Sigmoid colon (tissue), 6 donors: ENCODE measurements at regions not wholly inside any gene's neighbourhood (a gene's known extent, or its start where the extent isn't known, plus 50 kb on each side); places are given as distances from the start of the nearest gene placed in this dataset.

Experiments
- DNase-seq: peaks from one replicate; pipeline ENCODE4 v3.0.0-alpha.2; 2019
- H3K27ac ChIP-seq, 4 donors: fragments of 200-600 bp; sonication (generic); one replicate each; pipeline ENCODE4 v1.5.1; 2016 to 2019; ENCODE audit warnings: mild to moderate bottlenecking in 1 of 4
- H3K27me3 ChIP-seq, 3 donors: fragments of 200-600 bp; sonication (generic); one replicate each; pipeline ENCODE4 v1.5.1; 2019; ENCODE audit warnings: mild to moderate bottlenecking in 1 of 3
- H3K36me3 ChIP-seq, 4 donors: fragments of 200-600 bp; sonication (generic); one replicate each; pipeline ENCODE4 v1.5.1; 2016 to 2019
- H3K4me1 ChIP-seq, 4 donors: fragments of 200-600 bp; sonication (generic); one replicate each; pipeline ENCODE4 v1.5.1; 2017 to 2019
- H3K4me3 ChIP-seq, 4 donors: fragments of 200-600 bp; sonication (generic); one replicate each; pipeline ENCODE4 v1.5.1; 2017 to 2019; ENCODE audit warnings: mild to moderate bottlenecking in 2 of 4, moderate library complexity in 1 of 4
- H3K9me3 ChIP-seq, 4 donors: fragments of 200-600 bp in 3 of 4; sonication (generic) in 3 of 4; one replicate each; pipeline versions ENCODE4 v1.5.1 to v1.6.1; 2013 to 2019
- EP300 ChIP-seq, 4 donors: sonication (generic); formaldehyde crosslinking; IDR thresholded peaks; one replicate each; pipeline ENCODE4 v1.6.1; 2017; ENCODE audit warnings: antibody characterized with exemption in 4 of 4
- POLR2A ChIP-seq, 2 donors: fragments of 450-650 bp; IDR thresholded peaks; one replicate each; pipeline ENCODE4 v1.6.1; 2016; ENCODE audit warnings: antibody characterized with exemption in 2 of 2, mild to moderate bottlenecking in 2 of 2, moderate library complexity in 2 of 2
- POLR2AphosphoS5 ChIP-seq, 4 donors: sonication (generic); formaldehyde crosslinking; IDR thresholded peaks; one replicate each; pipeline ENCODE4 v1.6.1; 2017; ENCODE audit warnings: antibody characterized with exemption in 4 of 4
- WGBS, 2 donors: extraction: QIAGEN DNeasy Blood & Tissue Kit; methylation state at CpG; one replicate each; pipeline ENCODE4 v1.1.7; 2013; 5-methylcytosine and 5-hydroxymethylcytosine counted together
- intact Hi-C: fragments of 100-400 bp; cut with DNase I; formaldehyde crosslinking; loops from one replicate; pipeline ENCODE4 v1.15.1; 2023
- TF ChIP-seq, protein P1 (sequence below), 4 experiments: fragments of 450-650 bp in 3 of 4; fragments of 200-600 bp in 1 of 4; IDR thresholded peaks; one replicate each; pipeline ENCODE4 v1.5.1; 2016 to 2019; ENCODE audit warnings: antibody characterized with exemption in 4 of 4, mild to moderate bottlenecking in 3 of 4, moderate library complexity in 2 of 4
- donor health status: healthy with polysubstance abuse.
- donor health status: healthy.

DNA sequence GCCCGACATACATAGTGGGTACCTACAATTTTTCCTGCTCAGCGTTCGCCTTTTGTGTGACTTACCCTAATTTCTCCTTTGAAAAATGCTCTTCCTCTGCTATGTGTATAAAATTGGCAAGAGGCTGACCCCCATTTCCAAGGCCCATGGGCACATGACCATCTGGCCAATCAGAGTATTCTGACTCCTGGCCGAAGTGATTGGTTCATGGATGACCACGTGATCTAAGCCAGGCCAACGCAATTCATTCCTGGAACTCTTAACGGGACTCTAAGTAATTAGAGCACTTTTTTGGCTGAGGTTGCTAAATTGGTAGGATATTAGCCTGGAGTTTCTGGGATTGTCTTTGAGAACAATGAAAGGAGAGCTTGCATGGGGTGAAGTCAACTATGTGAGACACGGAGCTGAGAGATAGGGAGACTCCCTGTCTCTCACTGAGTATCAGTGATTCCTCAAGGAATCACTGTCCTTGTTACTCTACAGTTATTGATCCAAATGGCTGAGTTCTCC is 110.1 kb upstream of the TBX3 start:
- Histone ChIP-seq H3K9me3 (no peaks in the 10 kb centered on the region), H3K27ac (no peak overlapping the region), H3K27me3 (no peaks in the 10 kb centered on the region), H3K36me3 (no peaks in the 10 kb centered on the region), H3K4me3 (no peak overlapping the region), H3K4me1 (no peaks in the 10 kb centered on the region)
- intact Hi-C loops, result no loop called here
- no peak for DNase-seq
- WGBS, 2 donors, result 84 to 89% methylated on average over 8 of the region's 8 CpGs
- no peak for TF ChIP-seq POLR2A (IDR thresholded peaks at IDR 0.05)
- TF ChIP-seq, protein P1, sequence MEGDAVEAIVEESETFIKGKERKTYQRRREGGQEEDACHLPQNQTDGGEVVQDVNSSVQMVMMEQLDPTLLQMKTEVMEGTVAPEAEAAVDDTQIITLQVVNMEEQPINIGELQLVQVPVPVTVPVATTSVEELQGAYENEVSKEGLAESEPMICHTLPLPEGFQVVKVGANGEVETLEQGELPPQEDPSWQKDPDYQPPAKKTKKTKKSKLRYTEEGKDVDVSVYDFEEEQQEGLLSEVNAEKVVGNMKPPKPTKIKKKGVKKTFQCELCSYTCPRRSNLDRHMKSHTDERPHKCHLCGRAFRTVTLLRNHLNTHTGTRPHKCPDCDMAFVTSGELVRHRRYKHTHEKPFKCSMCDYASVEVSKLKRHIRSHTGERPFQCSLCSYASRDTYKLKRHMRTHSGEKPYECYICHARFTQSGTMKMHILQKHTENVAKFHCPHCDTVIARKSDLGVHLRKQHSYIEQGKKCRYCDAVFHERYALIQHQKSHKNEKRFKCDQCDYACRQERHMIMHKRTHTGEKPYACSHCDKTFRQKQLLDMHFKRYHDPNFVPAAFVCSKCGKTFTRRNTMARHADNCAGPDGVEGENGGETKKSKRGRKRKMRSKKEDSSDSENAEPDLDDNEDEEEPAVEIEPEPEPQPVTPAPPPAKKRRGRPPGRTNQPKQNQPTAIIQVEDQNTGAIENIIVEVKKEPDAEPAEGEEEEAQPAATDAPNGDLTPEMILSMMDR (IDR thresholded peaks at IDR 0.05), result no peak
- TF ChIP-seq EP300 (IDR thresholded peaks at IDR 0.05), result no peak
- TF ChIP-seq POLR2AphosphoS5 (IDR thresholded peaks at IDR 0.05), result no peak

DNA sequence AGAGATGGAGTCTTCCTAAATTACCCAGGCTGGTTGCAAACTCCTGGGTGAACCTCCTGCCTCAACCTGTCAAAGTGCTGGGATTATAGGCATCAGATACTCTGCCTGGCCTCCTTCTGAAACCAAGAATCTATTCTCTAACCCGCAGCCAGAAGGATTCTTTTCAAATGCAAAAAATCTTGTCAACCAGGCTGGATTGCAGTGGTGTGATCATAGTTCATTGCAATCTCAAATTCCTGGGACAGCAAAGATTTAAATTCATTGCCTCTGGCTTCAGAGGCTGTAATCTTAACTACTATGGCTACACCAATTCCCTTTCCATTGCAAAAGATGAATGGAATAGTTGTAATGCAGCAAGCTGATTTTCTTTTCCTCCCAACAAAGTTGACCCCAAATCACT is 106.3 kb upstream of the TBX3 start:
- H3K9me3 ChIP-seq, result no peaks in the 10 kb centered on the region
- no peak overlapping the region for H3K4me3 ChIP-seq
- intact Hi-C loops, result no loop called here
- no peak overlapping the region for H3K27ac ChIP-seq
- no peaks in the 10 kb centered on the region for H3K27me3 ChIP-seq
- WGBS, 2 donors, result 81 to 91% methylated on average over 1 of the region's 1 CpG
- no peaks in the 10 kb centered on the region for H3K36me3 ChIP-seq
- no peak for DNase-seq
- TF ChIP-seq POLR2AphosphoS5 (IDR thresholded peaks at IDR 0.05), result no peak
- TF ChIP-seq EP300 (IDR thresholded peaks at IDR 0.05), result no peak
- H3K4me1 ChIP-seq, result no peaks in the 10 kb centered on the region

DNA sequence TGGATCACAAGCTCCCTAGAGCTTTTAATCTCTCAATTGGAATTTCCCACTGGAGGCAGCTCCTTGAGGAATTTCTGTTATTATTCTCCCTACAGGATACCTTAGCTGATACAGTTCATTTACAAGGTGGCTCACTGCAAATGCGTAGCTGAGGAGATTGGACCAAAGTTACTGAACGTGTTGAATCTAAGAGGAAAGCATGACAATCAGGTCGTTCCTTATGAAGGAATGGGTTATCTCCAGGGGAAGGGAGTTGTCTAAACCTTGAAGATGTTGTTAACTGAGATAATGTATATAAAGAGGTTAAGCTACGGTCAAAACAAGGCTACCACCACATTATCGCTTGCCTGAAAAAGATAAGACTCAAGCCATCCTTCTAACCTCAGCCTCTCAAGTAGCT is 105.8 kb upstream of the TBX3 start:
- H3K4me1 ChIP-seq, result no peaks in the 10 kb centered on the region
- no peaks in the 10 kb centered on the region for H3K9me3 ChIP-seq
- WGBS, 2 donors, result 84 to 91% methylated on average over 5 of the region's 5 CpGs
- H3K27ac ChIP-seq, result no peak overlapping the region
- H3K27me3 ChIP-seq, result no peaks in the 10 kb centered on the region
- H3K4me3 ChIP-seq, result no peak overlapping the region
- intact Hi-C loops, result no loop called here
- DNase-seq, result no peak
- H3K36me3 ChIP-seq, result no peaks in the 10 kb centered on the region
- TF ChIP-seq POLR2AphosphoS5 (IDR thresholded peaks at IDR 0.05), result no peak
- TF ChIP-seq POLR2A (IDR thresholded peaks at IDR 0.05), result no peak
- TF ChIP-seq, protein P1 (IDR thresholded peaks at IDR 0.05), result no peak
- TF ChIP-seq EP300 (IDR thresholded peaks at IDR 0.05), result no peak

DNA sequence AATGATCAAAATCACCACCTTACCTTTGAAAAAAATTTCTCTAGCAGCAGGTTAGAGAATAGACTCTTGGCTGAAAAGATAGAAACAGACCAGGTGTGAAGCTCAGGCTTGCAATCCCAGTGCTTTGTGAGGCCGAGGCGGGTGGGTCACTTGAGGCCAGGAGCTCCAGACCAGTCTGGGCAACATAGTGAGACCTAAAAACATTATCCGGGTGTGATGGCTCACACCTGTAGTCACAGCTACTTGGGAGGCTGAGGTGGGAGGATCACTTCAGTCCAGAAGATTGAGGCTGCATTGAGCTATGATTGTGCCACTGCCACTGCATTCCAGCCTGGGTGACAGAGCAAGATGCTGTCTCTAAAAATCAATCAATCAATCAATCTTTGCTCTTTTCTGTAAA is 105.3 kb upstream of the TBX3 start:
- 86 to 88% methylated on average over 3 of the region's 3 CpGs for WGBS, 2 donors
- TF ChIP-seq EP300 (IDR thresholded peaks at IDR 0.05), result no peak
- TF ChIP-seq POLR2AphosphoS5 (IDR thresholded peaks at IDR 0.05), result no peak
- no peak for TF ChIP-seq POLR2A (IDR thresholded peaks at IDR 0.05)
- TF ChIP-seq, protein P1 (IDR thresholded peaks at IDR 0.05), result no peak
- no peaks in the 10 kb centered on the region for H3K4me1 ChIP-seq
- H3K9me3 ChIP-seq, result no peaks in the 10 kb centered on the region
- intact Hi-C loops, result no loop called here
- H3K36me3 ChIP-seq, result no peaks in the 10 kb centered on the region
- no peak overlapping the region for H3K4me3 ChIP-seq
- no peak overlapping the region for H3K27ac ChIP-seq
- DNase-seq, result no peak
- H3K27me3 ChIP-seq, result no peaks in the 10 kb centered on the region

DNA sequence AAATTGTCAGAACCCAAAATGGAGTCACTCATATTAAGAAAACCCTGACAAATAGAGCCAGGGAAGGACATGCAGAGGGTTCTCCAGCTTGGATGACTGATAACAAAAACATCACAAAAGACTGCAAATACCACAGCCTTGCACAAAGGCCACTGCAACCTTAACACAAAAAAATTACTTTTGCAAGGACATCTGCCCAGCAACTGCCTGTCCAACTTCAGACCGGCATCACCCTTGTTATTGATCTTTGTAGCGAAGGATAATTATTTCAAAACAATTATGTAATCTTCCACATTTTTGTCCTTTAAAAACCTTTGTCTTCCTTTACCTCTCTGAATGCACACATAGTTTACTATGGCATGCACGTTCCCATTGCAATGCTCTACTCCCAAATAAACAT is 100.6 kb upstream of the TBX3 start:
- H3K27ac ChIP-seq, result no peak overlapping the region
- no peaks in the 10 kb centered on the region for H3K27me3 ChIP-seq
- 63 to 82% methylated on average over 3 of the region's 3 CpGs for WGBS, 2 donors

More for the DNA sequence above, 100.6 kb upstream of the TBX3 start:
- Histone ChIP-seq H3K4me1 (peaks cover 0 to 12% (median 0%) of the 10 kb centered on the region in 4 donors), H3K4me3 (no peak overlapping the region), H3K9me3 (no peaks in the 10 kb centered on the region), H3K36me3 (no peaks in the 10 kb centered on the region)
- intact Hi-C loops, result no loop called here
- DNase-seq, result no peak
- TF ChIP-seq POLR2AphosphoS5 (IDR thresholded peaks at IDR 0.05) (no peak), POLR2A (IDR thresholded peaks at IDR 0.05) (no peak), EP300 (IDR thresholded peaks at IDR 0.05) (no peak)
- TF ChIP-seq, protein P1 (IDR thresholded peaks at IDR 0.05), result no peak
